HG02973 (cell line): ENCODE measurements at regions not wholly inside any gene's neighbourhood (a gene's known extent, or its start where the extent isn't known, plus 50 kb on each side); places are given as distances from the start of the nearest gene placed in this dataset.

ENCODE experiments used
- ATAC-seq: cut with Tn5 transposase; IDR thresholded peaks from one replicate; pipeline ENCODE4 v1.9.1; 2021; ENCODE audit warnings: moderate library complexity; ENCODE audit not compliant: unreplicated experiment

DNA sequence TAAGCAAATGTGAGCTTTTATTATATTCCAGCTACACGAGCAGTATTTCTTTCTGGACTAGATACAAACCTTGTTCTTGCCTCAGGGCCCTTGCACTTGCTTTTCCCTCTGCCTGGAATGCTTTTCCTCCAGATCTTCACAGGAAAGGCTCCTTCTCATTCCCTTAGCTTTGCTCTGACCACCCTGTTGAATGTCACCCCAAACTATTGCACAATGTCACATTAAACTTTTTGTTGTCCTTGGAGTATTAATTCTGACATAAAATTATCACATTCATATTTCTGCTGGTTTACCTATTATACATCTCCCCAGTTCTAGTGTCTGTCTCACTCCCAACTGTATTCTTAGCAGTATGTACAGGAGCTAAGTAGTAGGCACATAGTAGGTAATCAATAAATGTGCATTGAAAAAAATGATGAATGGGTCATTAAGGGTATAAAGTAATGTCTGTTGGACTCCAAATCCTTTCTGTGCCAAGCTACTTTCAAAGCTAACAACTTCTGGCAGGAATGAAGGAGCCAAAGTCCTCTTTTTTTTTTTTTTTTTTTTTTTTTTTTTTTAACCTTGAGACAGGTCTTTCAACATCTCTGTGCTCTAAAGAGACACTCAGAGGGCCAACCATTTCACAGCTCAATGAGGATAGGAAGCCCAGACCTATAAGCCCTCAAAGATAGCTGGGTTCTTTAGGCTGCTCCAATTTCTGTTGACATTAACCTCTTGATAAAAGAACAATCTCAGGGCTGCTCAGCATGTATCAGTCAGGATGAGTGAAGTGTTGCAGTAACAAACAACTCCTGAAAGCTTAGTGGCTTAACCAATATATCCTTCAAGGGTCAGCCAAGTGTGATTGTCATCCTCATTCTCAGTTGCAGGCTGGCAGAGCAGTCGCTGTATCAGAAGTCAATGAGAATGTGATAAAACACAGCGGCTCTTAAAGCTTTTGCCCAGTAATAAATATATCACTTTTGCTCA is 424.4 kb upstream of the TBX3 start:
- ATAC-seq = no peak

DNA sequence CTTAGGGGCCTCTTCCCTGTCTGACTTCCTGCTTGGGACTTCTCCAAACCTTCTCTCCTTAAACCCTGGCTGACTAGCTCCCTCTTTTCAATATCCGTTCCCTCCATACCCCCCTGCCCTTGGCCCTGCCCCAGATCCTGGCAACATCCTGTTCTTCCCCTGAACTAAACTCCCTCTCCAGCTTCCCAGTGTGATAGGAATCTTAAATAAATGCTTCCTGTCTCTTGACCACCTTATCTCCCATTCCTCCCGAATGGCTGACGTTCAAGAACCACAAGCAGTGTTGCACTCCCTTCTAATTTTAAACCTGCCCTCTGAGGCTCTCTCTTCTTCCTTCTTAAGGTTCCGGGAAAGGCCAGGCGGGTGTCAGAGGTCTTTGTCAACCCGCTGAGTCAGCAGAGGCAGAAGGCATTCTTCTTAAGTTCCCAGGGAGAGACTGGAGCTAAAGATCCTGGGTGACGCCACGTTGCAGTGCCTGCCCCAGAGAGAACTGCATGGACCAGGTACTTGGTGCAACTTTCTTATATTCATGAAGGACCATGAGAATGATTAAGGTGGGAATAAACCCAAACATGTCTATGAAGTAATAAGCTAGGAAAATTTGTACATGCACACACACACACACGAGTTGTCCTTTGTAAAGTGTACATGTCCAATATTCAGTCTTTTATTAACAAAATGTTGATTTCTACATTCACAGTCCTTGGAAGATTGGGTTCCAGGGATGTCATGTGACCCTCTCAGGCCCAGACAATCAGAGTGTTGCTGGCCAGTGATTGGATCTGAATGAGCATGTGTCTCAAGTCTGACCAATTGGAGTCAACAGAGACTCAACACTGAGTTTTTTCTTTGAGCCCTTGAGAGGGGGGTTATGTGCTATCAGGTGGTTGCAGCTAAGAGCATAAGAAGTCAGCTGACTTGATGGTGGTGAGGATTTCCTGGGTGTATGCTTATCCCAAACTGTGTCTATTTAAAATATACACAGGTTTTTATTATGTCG is 420.2 kb upstream of the TBX3 start:
- no peak for ATAC-seq

DNA sequence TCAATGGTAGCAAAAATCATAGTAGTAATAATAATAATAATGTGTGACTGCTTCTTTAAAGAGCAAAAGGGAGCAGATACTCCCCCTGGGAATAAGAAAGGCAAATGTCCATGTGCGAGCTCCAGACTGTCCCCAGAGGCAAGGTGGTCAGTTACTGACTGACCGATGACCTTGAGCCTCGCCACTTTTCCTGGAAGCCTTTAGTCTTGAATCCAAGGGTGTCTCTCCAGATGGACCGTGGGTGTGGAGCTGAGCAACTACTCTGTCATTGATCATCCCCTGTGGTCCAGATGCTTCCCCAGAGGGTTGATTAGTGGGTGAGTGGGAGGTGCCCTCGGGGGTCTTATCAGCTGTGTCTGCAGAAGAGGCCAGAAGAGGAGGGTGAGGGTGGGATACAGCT is 418.5 kb upstream of the TBX3 start:
- ATAC-seq = no peak

DNA sequence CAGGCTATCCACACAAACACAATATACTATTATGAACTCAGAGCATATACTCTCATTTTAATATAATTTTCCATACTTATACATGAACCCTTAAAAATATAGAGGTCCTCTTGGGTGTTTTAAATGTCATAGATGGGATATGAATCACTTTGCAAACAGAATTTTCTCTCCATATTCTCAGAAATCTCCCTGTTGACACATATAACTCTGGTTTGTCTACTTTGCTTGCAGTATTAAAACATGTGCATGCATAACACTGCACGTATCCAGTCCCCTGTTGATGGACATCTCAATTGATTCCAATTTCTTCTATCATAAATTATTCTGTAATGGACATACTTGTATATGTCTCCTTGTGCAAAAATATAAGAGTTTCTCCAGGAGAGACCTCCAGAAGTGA is 417.5 kb upstream of the TBX3 start:
- no peak for ATAC-seq

DNA sequence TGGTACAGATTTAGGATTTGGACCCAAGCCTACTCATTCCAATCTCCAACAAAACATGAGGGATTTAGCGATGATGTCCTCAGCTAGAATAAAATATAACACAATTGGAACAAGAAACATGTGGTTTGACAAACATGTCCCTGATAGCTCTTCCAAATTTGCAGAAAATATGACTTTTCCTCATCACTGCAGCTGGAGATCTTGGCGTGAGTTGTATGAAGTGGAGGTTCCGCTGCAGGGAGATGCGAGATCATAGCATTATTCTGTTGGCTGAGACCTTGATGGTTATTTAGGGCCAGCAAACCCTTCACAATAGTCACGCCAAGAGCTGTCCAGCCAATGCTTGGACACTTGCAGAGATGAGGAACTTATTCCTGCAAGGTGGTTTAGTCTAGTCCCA is 413.4 kb upstream of the TBX3 start:
- no peak for ATAC-seq

DNA sequence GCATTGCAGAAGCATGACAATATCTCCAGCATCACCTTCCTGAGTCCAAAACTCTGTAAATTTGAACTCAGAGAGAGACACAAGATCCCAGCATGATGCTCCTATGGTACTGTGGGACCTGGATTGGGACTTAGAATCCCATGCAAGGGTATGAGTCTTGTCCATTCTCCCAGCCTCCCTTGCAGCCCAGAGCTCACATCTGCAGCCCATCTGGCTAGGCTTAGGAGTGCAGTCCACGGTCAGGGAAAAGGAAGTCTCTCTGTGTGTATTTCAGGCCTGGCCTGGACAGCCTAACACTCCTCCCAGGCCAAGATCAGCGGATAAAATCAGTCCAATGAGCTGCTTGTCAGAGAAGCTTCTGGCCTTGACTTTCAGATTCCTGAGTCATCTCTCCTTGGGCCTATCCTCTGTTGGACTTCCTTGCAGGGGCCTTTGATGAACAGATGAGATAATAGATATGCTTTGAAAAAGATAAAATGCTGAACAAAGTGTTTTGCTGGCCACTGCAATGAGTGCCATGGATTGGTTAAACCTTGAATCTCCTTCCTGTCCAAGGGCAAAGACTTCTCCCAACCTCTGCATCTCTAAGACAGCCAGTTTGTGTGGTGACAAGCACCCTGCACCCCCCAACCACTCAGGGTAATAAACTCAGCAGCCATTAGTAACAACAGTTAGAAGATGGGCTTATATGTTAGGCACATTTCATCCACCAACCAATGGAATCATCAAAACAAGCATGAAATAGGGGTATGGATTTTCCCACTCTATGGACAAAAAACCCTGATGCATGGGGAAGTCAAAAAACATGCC is 412.8 kb upstream of the TBX3 start:
- ATAC-seq = no peak

DNA sequence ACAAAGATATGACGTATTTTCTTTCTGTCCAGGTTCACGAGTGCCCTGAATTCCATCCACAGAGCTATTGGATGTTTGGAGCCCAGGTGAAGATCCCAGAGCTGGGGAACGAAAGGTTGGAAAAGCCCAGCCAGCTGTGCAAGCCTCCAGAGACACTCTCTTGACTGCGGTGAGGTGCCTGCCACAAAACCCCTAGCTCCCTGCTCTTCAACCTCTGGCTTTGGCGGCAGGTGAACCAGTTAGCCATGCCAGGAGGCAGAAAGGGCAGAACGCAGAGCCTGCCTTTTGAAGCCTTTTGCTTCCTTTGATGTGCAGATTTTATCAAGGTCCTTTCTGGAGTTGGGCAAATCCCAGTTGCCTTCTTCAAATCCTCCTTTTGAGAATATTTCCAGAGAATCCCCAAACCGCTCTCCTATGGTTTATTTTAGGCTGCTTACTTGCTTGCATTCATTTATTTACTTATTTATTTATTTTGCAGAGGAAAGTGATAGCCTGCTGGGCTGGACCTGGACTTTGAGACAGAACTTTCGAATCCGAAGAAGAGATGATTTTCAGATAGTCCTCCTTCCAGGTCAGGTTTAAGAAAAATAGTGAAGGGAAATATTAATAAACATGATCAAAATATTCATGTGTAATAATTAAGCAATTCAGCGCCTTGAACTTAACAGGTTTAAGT is 411.2 kb upstream of the TBX3 start:
- ATAC-seq = no peak

DNA sequence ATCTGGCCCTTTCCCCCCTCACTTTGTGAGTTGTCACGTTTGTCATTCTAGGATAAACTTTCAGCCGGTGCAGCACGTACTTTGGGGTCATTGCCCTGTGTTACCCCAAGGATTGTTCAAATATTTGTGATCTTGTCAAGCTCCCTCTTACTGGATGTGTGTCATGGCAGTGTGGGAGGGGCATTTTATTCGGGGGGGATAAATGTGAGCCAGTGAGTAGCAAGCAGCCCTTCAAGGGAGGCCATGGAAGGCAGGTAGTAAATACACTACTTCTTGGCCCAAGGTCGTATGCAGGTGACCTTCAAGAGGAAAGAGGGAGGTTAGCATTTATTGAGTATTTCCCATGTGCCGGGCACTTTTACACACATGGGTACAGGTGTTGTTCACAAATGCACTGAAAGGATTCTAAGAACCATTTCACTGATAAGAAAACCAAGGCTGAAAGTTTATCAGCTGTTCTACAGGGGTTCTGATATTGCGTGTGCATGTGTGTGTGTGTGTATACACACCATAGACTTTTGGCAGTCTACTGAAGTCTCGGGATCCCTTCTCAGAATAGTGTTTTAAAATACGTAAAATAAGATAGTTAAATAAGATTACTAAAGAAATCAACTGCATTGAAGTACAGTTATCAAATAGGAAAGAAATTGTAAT is 410.3 kb upstream of the TBX3 start:
- ATAC-seq = no peak

DNA sequence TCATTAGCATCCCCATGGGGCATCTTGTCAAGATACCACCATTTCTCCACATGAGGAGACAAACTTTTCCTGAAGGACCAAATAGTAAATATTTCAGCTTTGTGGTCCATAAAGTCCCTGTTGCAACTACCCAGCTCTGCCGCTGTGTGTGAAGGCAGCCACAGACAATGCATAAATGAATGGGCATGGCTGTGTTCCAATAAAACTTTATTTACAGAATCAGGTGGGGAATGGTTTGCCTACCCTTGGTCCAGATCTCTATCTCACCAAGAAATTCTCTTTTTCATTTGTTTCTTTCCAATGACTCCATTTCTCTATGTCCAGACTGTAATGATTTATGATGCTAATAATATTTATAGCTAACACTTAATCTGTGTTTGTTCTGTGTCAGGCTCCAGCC is 409.3 kb upstream of the TBX3 start:
- no peak for ATAC-seq

DNA sequence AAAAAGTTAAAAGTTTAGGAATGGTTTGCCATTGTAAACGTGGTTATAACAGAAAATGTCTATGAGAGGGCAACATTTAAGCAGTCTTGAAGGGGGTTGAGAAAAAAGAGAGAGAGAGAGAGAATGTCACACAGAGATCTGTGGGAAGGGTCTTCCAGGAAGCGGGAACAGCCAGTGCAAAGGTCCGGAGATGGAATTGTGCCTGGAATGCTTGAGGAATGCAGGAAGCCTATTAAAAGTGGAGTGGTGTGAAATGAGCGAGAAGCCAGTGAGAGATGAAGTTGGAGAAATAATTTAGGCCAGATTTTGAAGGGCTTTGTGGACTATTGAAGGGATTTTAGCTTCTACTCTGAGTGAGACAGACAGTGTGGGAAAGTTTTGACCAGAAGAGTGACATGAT is 406.8 kb upstream of the TBX3 start:
- ATAC-seq = no peak

DNA sequence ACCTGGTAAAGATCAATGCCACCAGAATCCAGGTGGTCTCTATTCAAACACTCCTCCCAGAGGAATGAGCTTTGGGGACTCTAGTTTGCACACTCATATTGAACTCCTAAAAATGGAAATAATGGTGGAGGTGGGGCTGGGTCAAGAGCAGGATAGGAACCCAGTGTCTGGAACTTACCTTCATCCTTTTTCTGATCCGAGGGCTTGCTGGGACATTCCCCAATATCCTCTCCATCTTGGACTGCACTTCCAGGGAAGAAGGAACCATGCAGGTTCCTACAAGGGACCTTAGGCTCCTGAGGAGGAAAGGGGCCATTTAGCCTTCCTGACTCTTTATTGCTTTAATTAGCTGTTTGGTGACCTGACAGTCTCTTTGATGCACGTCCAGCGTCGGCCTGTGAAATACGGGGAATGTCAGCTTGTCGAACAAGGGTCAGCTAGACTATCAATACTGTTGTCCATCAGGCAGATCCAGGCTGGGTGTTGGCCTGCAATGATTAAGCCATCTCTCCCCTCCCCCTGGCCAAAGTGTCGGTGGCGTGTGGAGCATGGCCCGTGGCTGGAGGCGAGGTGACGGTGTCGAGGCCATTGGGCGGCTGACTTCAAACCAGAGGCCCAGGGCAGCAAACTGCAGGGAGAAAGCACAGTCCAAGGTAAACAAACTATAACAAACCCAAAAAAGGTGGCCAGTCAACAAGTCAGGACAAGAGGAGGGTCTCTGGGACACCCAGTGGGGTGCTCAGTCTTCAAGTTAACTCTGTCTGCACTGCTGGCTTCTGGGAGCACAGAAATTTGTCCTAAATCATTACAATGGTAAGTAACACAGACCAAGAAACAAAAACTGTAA is 405.2 kb upstream of the TBX3 start:
- no peak for ATAC-seq

DNA sequence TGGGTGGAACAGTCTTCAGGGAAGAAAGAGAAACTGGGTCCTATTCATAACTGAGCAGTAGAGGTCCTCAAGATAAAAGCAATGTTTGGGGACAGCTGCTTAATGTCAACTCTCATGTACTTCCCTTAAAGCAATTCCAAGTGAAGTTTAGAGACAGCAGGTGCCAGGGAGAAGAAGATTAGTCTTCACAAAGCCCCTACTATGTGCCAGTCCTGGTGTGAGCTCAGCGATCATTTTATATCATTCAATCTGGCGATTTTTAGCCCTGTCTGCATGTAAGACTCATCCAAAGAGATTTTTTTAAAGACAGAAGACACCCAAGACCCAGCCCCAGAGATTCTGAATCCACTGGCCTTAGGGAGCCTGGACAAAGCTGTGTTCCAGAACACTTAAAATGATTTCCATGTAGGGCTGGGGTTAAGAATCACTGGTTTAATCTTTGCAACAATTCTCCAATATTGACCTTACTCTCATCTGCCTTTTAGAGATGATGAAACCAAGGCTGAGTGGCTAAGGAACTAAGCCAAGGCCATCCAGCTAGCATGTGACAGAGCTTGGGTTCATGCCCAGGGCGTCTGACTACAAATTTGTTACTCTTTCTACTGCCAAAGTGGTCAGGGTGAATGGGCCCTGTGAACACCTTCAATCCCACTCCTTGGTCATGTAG is 404.5 kb upstream of the TBX3 start:
- ATAC-seq = no peak

DNA sequence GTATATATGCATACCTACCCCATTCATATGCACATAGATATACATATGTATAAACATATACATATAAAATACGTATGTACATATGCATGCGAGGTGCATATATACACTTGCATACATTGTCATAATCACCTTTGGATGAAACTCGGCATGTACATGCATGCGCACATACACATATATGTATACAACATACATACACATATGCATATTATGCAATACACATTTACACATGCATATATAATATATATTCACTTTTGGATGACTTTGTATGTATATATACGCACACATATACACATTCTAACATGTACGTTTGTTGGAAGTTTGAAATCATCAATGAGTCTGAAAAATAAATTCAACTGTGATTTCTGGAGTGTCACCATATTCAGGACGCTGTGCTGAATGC is 401.6 kb upstream of the TBX3 start:
- ATAC-seq = no peak

DNA sequence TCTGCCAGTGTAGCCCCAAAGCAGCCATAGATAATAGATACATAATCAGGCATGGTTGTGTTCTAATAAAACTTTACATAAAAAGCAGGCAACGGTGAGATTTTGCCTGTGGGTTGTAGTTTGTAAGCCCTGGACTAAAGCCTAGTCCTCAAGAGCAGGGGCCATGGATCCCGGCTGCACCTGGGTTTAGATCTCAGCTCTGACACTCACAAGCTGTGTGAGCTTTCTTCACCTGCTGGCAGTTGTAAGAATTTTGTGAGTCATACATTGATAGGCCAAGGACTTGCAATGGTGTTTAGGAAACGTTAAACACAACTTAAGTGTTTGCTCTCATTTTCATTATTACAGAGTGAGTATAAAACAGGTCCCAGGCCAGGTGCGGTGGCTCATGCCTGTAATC is 395.8 kb upstream of the TBX3 start:
- no peak for ATAC-seq

DNA sequence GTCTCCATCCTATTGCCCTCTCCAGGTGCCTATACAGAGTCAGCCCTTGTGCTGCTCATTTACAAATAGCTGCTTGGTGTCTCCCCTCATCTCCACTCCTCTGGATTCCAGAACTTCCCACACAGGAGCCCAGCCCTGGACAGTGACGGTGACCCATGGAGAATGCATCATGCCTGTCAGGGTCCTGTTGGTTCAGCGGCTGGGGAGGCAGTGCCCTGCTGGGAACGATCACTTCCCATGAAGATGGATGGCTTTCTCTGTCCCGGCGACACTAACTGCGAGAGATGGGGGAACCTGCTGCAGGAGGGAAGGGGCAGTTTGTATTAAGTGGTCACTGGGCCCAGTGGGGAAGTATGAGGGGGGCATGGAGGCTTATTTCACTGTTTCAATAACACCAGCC is 395.0 kb upstream of the TBX3 start:
- ATAC-seq = no peak

DNA sequence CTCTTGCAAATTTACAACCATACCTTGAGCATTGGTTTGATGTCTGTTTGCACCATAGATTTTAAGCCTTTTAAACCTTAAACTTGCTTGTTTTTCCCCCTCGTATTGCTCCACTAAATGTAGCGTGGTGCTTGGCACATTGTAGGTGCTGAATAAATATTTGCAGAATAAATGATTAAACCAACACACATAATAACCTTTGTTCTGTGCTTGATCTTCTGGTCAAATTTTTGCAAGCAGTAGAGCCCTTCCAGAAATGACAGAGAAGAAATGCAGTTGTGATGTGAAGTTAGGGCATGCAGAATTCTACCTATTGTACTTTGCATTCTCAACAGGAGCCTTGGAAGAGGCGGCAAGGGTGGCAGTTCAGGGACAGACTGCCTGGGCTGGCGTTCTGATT is 394.4 kb upstream of the TBX3 start:
- no peak for ATAC-seq

DNA sequence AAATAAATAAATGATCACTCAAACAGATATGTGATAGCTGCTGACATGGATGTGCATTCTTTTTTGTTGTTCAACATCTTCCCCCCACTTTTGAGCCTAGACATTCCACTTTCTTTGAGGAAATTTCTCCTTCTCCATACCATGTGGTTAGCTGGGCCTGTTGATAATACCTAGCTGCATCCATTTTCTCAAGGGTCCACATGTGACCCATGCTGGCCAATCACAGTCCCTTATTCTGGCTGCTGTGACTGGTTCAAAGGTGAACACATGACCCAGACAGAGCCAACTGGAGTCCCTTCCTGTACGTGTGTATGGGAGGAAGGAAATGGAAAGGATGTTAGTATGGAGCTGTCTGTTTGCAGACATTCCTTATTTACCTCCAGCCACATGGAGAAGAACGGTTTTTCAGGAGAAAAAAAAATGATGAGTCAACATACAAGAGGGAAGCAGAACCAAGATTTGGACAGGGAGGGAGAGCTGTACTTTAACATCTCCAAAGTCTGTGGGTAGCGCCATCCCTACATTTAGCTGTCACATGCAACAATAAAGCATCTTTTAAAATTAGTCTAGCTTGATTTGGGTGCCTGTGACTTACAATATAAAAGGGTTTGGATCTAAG is 391.7 kb upstream of the TBX3 start:
- no peak for ATAC-seq

DNA sequence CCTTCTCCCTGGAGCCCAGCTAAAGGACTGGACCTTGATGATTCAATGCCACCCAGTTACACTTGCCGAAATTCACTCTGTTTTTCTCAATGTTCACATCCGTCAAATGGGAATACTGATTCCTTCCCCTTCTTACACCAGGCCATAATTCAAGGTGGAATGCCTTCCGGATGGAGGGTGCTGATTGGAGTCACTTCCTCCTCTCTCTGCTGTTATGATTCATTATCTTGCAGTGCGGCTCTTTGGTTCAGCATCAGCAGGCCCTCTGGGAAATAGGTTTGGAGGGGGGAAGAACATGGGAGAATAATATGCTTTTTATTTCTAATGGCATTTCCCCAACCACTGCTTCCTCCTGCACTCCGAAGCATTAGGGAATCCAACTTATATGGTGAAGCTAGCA is 390.6 kb upstream of the TBX3 start:
- ATAC-seq = no peak
